DOHH2 (cell line): ENCODE measurements at regions not wholly inside any gene's neighbourhood (a gene's known extent, or its start where the extent isn't known, plus 50 kb on each side); places are given as distances from the start of the nearest gene placed in this dataset.

ENCODE experiments used
- H3F3A ChIP-seq: fragments of 200-600 bp; sonication (generic), shearing (Covaris generic); 2 replicates; pipeline ENCODE4 v1.6.0; 2016; ENCODE audit warnings: antibody characterized with exemption, mild to moderate bottlenecking; ENCODE audit not compliant: control insufficient read depth, insufficient read depth
- H3K27ac ChIP-seq: fragments of 200-600 bp; sonication (generic); 2 replicates; pipeline ENCODE4 v1.5.1; 2014; ENCODE audit warnings: low read depth, mild to moderate bottlenecking, low read length, moderate library complexity
- H3K27me3 ChIP-seq: fragments of 200-600 bp; sonication (generic); 2 replicates; pipeline ENCODE4 v1.6.1; 2014; ENCODE audit warnings: mild to moderate bottlenecking, low read length, mixed read lengths; ENCODE audit not compliant: control insufficient read depth
- H3K36me3 ChIP-seq: fragments of 200-600 bp; sonication (generic); 2 replicates; pipeline ENCODE4 v1.6.1; 2014; ENCODE audit warnings: mild to moderate bottlenecking, low read length, moderate library complexity, mixed read lengths; ENCODE audit not compliant: control insufficient read depth
- H3K4me1 ChIP-seq: fragments of 200-600 bp; sonication (generic); 2 replicates; pipeline ENCODE4 v1.6.1; 2014; ENCODE audit warnings: mild to moderate bottlenecking, low read length, mixed read lengths; ENCODE audit not compliant: control insufficient read depth
- H3K4me2 ChIP-seq: fragments of 200-600 bp; sonication (generic); 2 replicates; pipeline ENCODE4 v1.6.0; 2014; ENCODE audit warnings: mild to moderate bottlenecking, low read length, moderate library complexity
- H3K4me3 ChIP-seq: fragments of 200-600 bp; sonication (generic); 2 replicates; pipeline ENCODE4 v1.5.1; 2014; ENCODE audit warnings: mild to moderate bottlenecking, low read length, mixed read lengths
- H3K79me2 ChIP-seq: fragments of 200-600 bp; sonication (generic); 2 replicates; pipeline ENCODE4 v1.6.1; 2014; ENCODE audit warnings: mild to moderate bottlenecking, low read length, mixed read lengths; ENCODE audit not compliant: control insufficient read depth
- H3K9me2 ChIP-seq: fragments of 200-600 bp; sonication (generic); replicated peaks from 2 replicates; pipeline ENCODE4 v1.6.1; 2014; ENCODE audit warnings: mild to moderate bottlenecking, low read length, mixed read lengths; ENCODE audit not compliant: control insufficient read depth
- H3K9me3 ChIP-seq: fragments of 200-600 bp; sonication (generic); 2 replicates; pipeline ENCODE4 v1.6.1; 2014; ENCODE audit warnings: antibody characterized with exemption, low read length, mixed read lengths; ENCODE audit not compliant: control insufficient read depth, insufficient read depth
- H4K20me1 ChIP-seq: fragments of 200-600 bp; sonication (generic); 2 replicates; pipeline ENCODE4 v1.6.0; 2014; ENCODE audit warnings: low read depth, mild to moderate bottlenecking, antibody characterized with exemption, low read length, moderate library complexity; ENCODE audit not compliant: control insufficient read depth, insufficient read depth
- CTCF ChIP-seq: fragments of 200-600 bp; sonication (generic); IDR thresholded peaks from one replicate; pipeline ENCODE4 v1.5.1; 2014; ENCODE audit warnings: antibody characterized with exemption, mild to moderate bottlenecking, low read depth, low read length; ENCODE audit not compliant: poor library complexity, severe bottlenecking
- EZH2phosphoT487 ChIP-seq: fragments of 200-600 bp; sonication (generic); IDR thresholded peaks from 2 replicates; pipeline ENCODE4 v1.6.1; 2017; ENCODE audit warnings: borderline replicate concordance, mild to moderate bottlenecking, antibody characterized with exemption, low read length, moderate library complexity, mixed read lengths

GRCh38 chr3:87621667-87622066, 345.3 kb upstream of the POU1F1 start:
- H3K4me3 ChIP-seq, result no peak overlapping the region
- no peak overlapping the region for H3K27ac ChIP-seq
- no peaks in the 10 kb centered on the region for H3F3A ChIP-seq
- no peaks in the 10 kb centered on the region for H3K4me1 ChIP-seq
- no peak overlapping the region for H3K4me2 ChIP-seq
- no peaks in the 10 kb centered on the region for H3K9me3 ChIP-seq
- H3K79me2 ChIP-seq, result no peaks in the 10 kb centered on the region
- H3K36me3 ChIP-seq, result no peaks in the 10 kb centered on the region
- H4K20me1 ChIP-seq, result no peaks in the 10 kb centered on the region
- TF ChIP-seq EZH2phosphoT487 (no peak), CTCF (no peak)
- no peaks in the 10 kb centered on the region for H3K27me3 ChIP-seq
- H3K9me2 ChIP-seq, result no peaks in the 10 kb centered on the region

- Histone ChIP-seq H3F3A (no peaks in the 10 kb centered on the region), H3K4me1 (no peaks in the 10 kb centered on the region), H3K9me3 (peaks cover 3% of the 10 kb centered on the region; the same call in 1 of the 2 replicates), H3K36me3 (no peaks in the 10 kb centered on the region), H3K79me2 (no peaks in the 10 kb centered on the region), H3K4me3 (no peak overlapping the region), H3K27me3 (no peaks in the 10 kb centered on the region), H3K27ac (no peak overlapping the region), H3K9me2 (no peaks in the 10 kb centered on the region), H4K20me1 (no peaks in the 10 kb centered on the region), H3K4me2 (no peak overlapping the region)
- TF ChIP-seq EZH2phosphoT487 (no peak), CTCF (no peak)
Observed at GRCh38 chr3:87615506-87615905, 339.1 kb upstream of the POU1F1 start.

- no peaks in the 10 kb centered on the region for H3K36me3 ChIP-seq
- H4K20me1 ChIP-seq, result no peaks in the 10 kb centered on the region
- peaks cover 3% of the 10 kb centered on the region; the same call in 1 of the 2 replicates for H3K9me3 ChIP-seq
- no peaks in the 10 kb centered on the region for H3K9me2 ChIP-seq
- no peak overlapping the region for H3K4me3 ChIP-seq
- no peaks in the 10 kb centered on the region for H3K79me2 ChIP-seq
- no peak overlapping the region for H3K4me2 ChIP-seq
- H3F3A ChIP-seq, result no peaks in the 10 kb centered on the region
- TF ChIP-seq CTCF, result no peak
- TF ChIP-seq EZH2phosphoT487, result no peak
- H3K4me1 ChIP-seq, result no peaks in the 10 kb centered on the region
- no peak overlapping the region for H3K27ac ChIP-seq
- no peaks in the 10 kb centered on the region for H3K27me3 ChIP-seq
Observed at GRCh38 chr3:87614998-87615397, 338.6 kb upstream of the POU1F1 start.

GRCh38 chr3:87607234-87607633, 330.9 kb upstream of the POU1F1 start:
- Histone ChIP-seq H3K27me3 (no peaks in the 10 kb centered on the region), H3K79me2 (no peaks in the 10 kb centered on the region), H3K4me2 (no peak overlapping the region), H3K36me3 (no peaks in the 10 kb centered on the region), H3K9me2 (no peaks in the 10 kb centered on the region), H4K20me1 (no peaks in the 10 kb centered on the region), H3K4me1 (no peaks in the 10 kb centered on the region), H3K9me3 (no peaks in the 10 kb centered on the region), H3K27ac (no peak overlapping the region), H3K4me3 (no peak overlapping the region), H3F3A (no peaks in the 10 kb centered on the region)
- no peak for TF ChIP-seq CTCF
- no peak for TF ChIP-seq EZH2phosphoT487
